PFSK-1 (cell line): ENCODE measurements at regions not wholly inside any gene's neighbourhood (a gene's known extent, or its start where the extent isn't known, plus 50 kb on each side); places are given as distances from the start of the nearest gene placed in this dataset.

Experiments used
- FOXP2 ChIP-seq: optimal IDR thresholded peaks from 2 replicates; pipeline ENCODE3; 2011; ENCODE audit warnings: borderline replicate concordance, control low read depth, inconsistent platforms; ENCODE audit not compliant: insufficient read depth; ENCODE audit errors: extremely low read length, extremely low read depth
- POLR2AphosphoS5 ChIP-seq: IDR thresholded peaks from 2 replicates; pipeline ENCODE4 v1.6.1; 2012; ENCODE audit warnings: low read depth, mild to moderate bottlenecking, control low read depth, low read length, moderate library complexity
- REST ChIP-seq, 2 experiments: IDR thresholded peaks; 2 replicates each; pipeline versions ENCODE4 v1.6.1 to v1.8.0; 2011 to 2012; ENCODE audit warnings: low read depth in 2 of 2, low read length in 2 of 2, control low read depth in 1 of 2, inconsistent platforms in 1 of 2, mild to moderate bottlenecking in 1 of 2, moderate library complexity in 1 of 2; ENCODE audit not compliant: insufficient read depth in 1 of 2
- SIN3A ChIP-seq: IDR thresholded peaks from 2 replicates; pipeline ENCODE4 v1.6.1; 2012; ENCODE audit warnings: mild to moderate bottlenecking, low read length, moderate library complexity, borderline replicate concordance; ENCODE audit not compliant: insufficient read depth
- TAF1 ChIP-seq: IDR thresholded peaks from 2 replicates; pipeline ENCODE4 v1.6.1; 2012; ENCODE audit warnings: low read length, control low read depth, borderline replicate concordance; ENCODE audit not compliant: insufficient read depth

DNA sequence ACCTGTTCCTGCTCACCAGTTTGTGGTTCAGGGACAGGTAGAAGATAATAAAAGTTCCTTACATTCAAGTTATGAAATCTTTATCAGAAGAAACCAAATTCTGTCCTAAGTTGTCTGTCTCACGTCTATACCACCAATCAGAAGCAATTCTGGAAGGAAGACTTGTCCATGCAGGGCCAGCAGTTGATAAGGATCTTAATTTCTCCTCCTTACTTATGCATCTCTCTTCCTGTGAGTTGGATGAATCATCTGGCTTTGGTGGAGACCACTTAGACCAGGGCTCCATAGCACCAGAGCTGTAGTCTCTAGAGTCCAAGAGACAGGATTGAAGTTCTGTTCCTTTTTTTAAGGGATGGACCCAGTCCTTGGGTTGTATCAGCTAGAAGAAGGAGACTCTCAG, 106.5 kb downstream of the APOB start:
- TF ChIP-seq POLR2AphosphoS5 (no peak), TAF1 (no peak), FOXP2 (no peak), SIN3A (no peak), REST (IDR thresholded peaks at IDR 0.05; ENCODE audit: insufficient read depth in 1 of 2, low read depth in 2 of 2, low read length in 2 of 2) (no peak)

- TF ChIP-seq SIN3A (no peak), POLR2AphosphoS5 (no peak), REST (IDR thresholded peaks at IDR 0.05; ENCODE audit: insufficient read depth in 1 of 2, low read depth in 2 of 2, low read length in 2 of 2) (no peak), FOXP2 (no peak), TAF1 (no peak)
These were observed 108.6 kb downstream of the APOB start for GRCh38 chr2:20935168-20935775.

DNA sequence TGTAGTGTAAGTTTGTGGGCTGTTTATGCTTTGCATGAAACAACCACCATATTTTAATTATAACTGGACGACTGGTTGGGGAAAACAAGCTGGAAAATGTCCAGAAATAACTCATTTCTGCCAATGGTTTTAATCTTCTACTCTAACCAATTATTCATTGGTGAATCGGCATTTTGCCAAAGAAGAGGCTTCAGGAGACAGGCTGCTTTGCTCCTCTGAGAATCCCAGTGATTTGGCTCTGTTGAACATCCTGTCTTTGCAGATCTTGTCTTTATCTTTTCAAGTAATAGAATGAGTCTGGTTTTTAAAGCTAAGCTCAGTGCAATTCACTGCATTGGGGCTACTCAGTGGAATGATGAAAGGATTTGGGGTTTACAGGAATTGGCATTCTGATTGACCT, 109.6 kb downstream of the APOB start:
- TF ChIP-seq TAF1 (no peak), FOXP2 (no peak), POLR2AphosphoS5 (no peak), SIN3A (no peak), REST (IDR thresholded peaks at IDR 0.05; ENCODE audit: insufficient read depth in 1 of 2, low read depth in 2 of 2, low read length in 2 of 2) (no peak)

GRCh38 chr2:20933714-20934113, 110.2 kb downstream of the APOB start:
- TF ChIP-seq SIN3A (no peak), POLR2AphosphoS5 (no peak), FOXP2 (no peak), REST (IDR thresholded peaks at IDR 0.05; ENCODE audit: insufficient read depth in 1 of 2, low read depth in 2 of 2, low read length in 2 of 2) (no peak), TAF1 (no peak)
